Panc1 (cell line): ENCODE measurements at regions not wholly inside any gene's neighbourhood (a gene's known extent, or its start where the extent isn't known, plus 50 kb on each side); places are given as distances from the start of the nearest gene placed in this dataset.

Source experiments
- CTCF ChIP-seq: fragments of 450-650 bp; IDR thresholded peaks from 2 replicates; pipeline ENCODE4 v1.5.1; 2017; ENCODE audit warnings: mild to moderate bottlenecking
- POLR2AphosphoS5 ChIP-seq: IDR thresholded peaks from 2 replicates; pipeline ENCODE4 v1.6.1; 2012; ENCODE audit warnings: mild to moderate bottlenecking, low read depth, low read length, moderate library complexity
- REST ChIP-seq, 2 experiments: IDR thresholded peaks; 2 replicates each; pipeline ENCODE4 v1.6.1; 2011 to 2012; ENCODE audit warnings: low read depth in 2 of 2, control low read depth in 1 of 2, low read length in 1 of 2, mild to moderate bottlenecking in 1 of 2, moderate library complexity in 1 of 2; ENCODE audit not compliant: insufficient read depth in 1 of 2
- TCF7L2 ChIP-seq: IDR thresholded peaks from 2 replicates; pipeline ENCODE4 v1.6.1; 2011; ENCODE audit warnings: mild to moderate bottlenecking, low read depth, low read length, inconsistent platforms

GRCh38 chr7:19290066-19290465 lies 144.8 kb upstream of the FERD3L start:
- no peak for TF ChIP-seq POLR2AphosphoS5
- no peak for TF ChIP-seq REST (IDR thresholded peaks at IDR 0.05; ENCODE audit: insufficient read depth in 1 of 2, low read depth in 2 of 2, low read length in 1 of 2)
- TF ChIP-seq CTCF: no peak
- no peak for TF ChIP-seq TCF7L2
